Cerebellar nuclear complex (tissue), 1 donor: ENCODE measurements at regions not wholly inside any gene's neighbourhood (a gene's known extent, or its start where the extent isn't known, plus 50 kb on each side); places are given as distances from the start of the nearest gene placed in this dataset.
"Not testable (repeated sequence)": the region's sequence is repeated elsewhere in the genome, so short reads cannot be mapped to it uniquely, and the experiment has no call there.

ENCODE experiments used
- DNase-seq, 2 experiments: peaks; one replicate each; lab custom pipeline; 2025; lab: John Stamatoyannopoulos, UW

GRCh38 chr3:107142786-107143575 is 234.3 kb upstream of the CCDC54 start:
- no peak for DNase-seq

- no peak for DNase-seq
Measured at GRCh38 chr3:107150675-107151074, 226.6 kb upstream of the CCDC54 start.

- no peak for DNase-seq
Measured at GRCh38 chr3:107153981-107154380, 223.3 kb upstream of the CCDC54 start.

- DNase-seq, result no peak
Measured at GRCh38 chr3:107172411-107172810, 204.8 kb upstream of the CCDC54 start.

- no peak for DNase-seq
Measured at GRCh38 chr3:107184375-107184774, 192.9 kb upstream of the CCDC54 start.

- DNase-seq, result no peak
Measured at GRCh38 chr3:107188262-107188661, 189.0 kb upstream of the CCDC54 start.

- DNase-seq, result no peak
Measured at GRCh38 chr3:107189158-107189791, 188.0 kb upstream of the CCDC54 start.

GRCh38 chr3:107193116-107193515 is 184.1 kb upstream of the CCDC54 start:
- DNase-seq, result no peak

GRCh38 chr3:107198581-107199181 is 178.6 kb upstream of the CCDC54 start:
- no peak for DNase-seq

- no peak for DNase-seq
Measured at GRCh38 chr3:107201146-107201545, 176.1 kb upstream of the CCDC54 start.

GRCh38 chr3:107202885-107203284 is 174.4 kb upstream of the CCDC54 start:
- DNase-seq, result not testable (repeated sequence)

- no peak for DNase-seq
Measured at GRCh38 chr3:107204121-107204520, 173.1 kb upstream of the CCDC54 start.

GRCh38 chr3:107205358-107205757 is 171.9 kb upstream of the CCDC54 start:
- no peak for DNase-seq

- DNase-seq, result no peak
Measured at GRCh38 chr3:107206141-107206540, 171.1 kb upstream of the CCDC54 start.

- DNase-seq, result no peak
Measured at GRCh38 chr3:107206945-107207344, 170.3 kb upstream of the CCDC54 start.

GRCh38 chr3:107208100-107208499 is 169.1 kb upstream of the CCDC54 start:
- DNase-seq, result no peak

GRCh38 chr3:107208796-107209195 is 168.4 kb upstream of the CCDC54 start:
- no peak for DNase-seq

- DNase-seq, result no peak
Measured at GRCh38 chr3:107209302-107209990, 167.8 kb upstream of the CCDC54 start.

- DNase-seq, result no peak
Measured at GRCh38 chr3:107211608-107212007, 165.6 kb upstream of the CCDC54 start.

GRCh38 chr3:107212618-107213017 is 164.6 kb upstream of the CCDC54 start:
- DNase-seq, result no peak

- DNase-seq, result no peak
Measured at GRCh38 chr3:107213044-107213669, 164.1 kb upstream of the CCDC54 start.

- no peak for DNase-seq
Measured at GRCh38 chr3:107216229-107216628, 161.0 kb upstream of the CCDC54 start.
